GM23338 (cell line): ENCODE measurements at regions not wholly inside any gene's neighbourhood (a gene's known extent, or its start where the extent isn't known, plus 50 kb on each side); places are given as distances from the start of the nearest gene placed in this dataset.

Experiments used
- CREB1 ChIP-seq: fragments of 250-450 bp; sonication (Bioruptor Pico); IDR thresholded peaks from 2 replicates; pipeline ENCODE4 v1.5.0; 2020; ENCODE audit warnings: low read depth, mild to moderate bottlenecking, moderate library complexity
- CTCF ChIP-seq, 2 experiments: fragments of 200-600 bp in 1 of 2; sonication (generic) in 1 of 2; conservative IDR thresholded peaks; 2 replicates each; pipeline versions ENCODE4 v1.5.1 to v1.6.1; 2016 to 2017; ENCODE audit warnings: antibody characterized with exemption in 2 of 2, low read depth in 2 of 2, mild to moderate bottlenecking in 2 of 2, moderate library complexity in 1 of 2
- EZH2 ChIP-seq: fragments of 200-600 bp; sonication (generic); IDR thresholded peaks from one replicate; pipeline ENCODE4 v1.8.0; 2017; ENCODE audit warnings: antibody characterized with exemption, mild to moderate bottlenecking, low read depth; ENCODE audit not compliant: unreplicated experiment
- EZH2phosphoT487 ChIP-seq: fragments of 200-600 bp; sonication (generic); IDR thresholded peaks from one replicate; pipeline ENCODE4 v1.8.1; 2018; ENCODE audit warnings: antibody characterized with exemption; ENCODE audit not compliant: unreplicated experiment
- JUNB ChIP-seq: IDR thresholded peaks from one replicate; pipeline ENCODE4 v1.6.1; 2016; ENCODE audit warnings: antibody characterized with exemption; ENCODE audit not compliant: unreplicated experiment
- NANOG ChIP-seq: IDR thresholded peaks from 2 replicates; pipeline ENCODE4 v1.6.1; 2016; ENCODE audit warnings: antibody characterized with exemption, borderline replicate concordance
- POLR2AphosphoS5 ChIP-seq: IDR thresholded peaks from 2 replicates; pipeline ENCODE4 v1.6.1; 2016; ENCODE audit warnings: antibody characterized with exemption, low read depth
- REST ChIP-seq: IDR thresholded peaks from one replicate; pipeline ENCODE4 v1.6.1; 2018; ENCODE audit warnings: antibody characterized with exemption; ENCODE audit not compliant: unreplicated experiment
- STAT1 ChIP-seq: IDR thresholded peaks from one replicate; pipeline ENCODE4 v1.6.1; 2016; ENCODE audit warnings: antibody characterized with exemption; ENCODE audit not compliant: unreplicated experiment
- ZNF331 ChIP-seq: fragments of 250-450 bp; sonication (Bioruptor Pico); IDR thresholded peaks from 2 replicates; pipeline ENCODE4 v1.5.0; 2020; ENCODE audit warnings: low read depth, mild to moderate bottlenecking, moderate library complexity

- TF ChIP-seq CTCF (conservative IDR thresholded peaks at IDR 0.05; ENCODE audit: low read depth in 2 of 2) (no peak), EZH2 (no peak), NANOG (no peak), POLR2AphosphoS5 (no peak), CREB1 (CRISPR knock-in tag) (no peak), REST (no peak), EZH2phosphoT487 (no peak), JUNB (no peak), ZNF331 (CRISPR knock-in tag) (no peak), STAT1 (no peak)
These were observed 437.2 kb upstream of the ID2 start for GRCh38 chr2:8244639-8245038.
